ENCODE measurements at regions not wholly inside any gene's neighbourhood (a gene's known extent, or its start where the extent isn't known, plus 50 kb on each side); places are given as distances from the start of the nearest gene placed in this dataset.

DNA sequence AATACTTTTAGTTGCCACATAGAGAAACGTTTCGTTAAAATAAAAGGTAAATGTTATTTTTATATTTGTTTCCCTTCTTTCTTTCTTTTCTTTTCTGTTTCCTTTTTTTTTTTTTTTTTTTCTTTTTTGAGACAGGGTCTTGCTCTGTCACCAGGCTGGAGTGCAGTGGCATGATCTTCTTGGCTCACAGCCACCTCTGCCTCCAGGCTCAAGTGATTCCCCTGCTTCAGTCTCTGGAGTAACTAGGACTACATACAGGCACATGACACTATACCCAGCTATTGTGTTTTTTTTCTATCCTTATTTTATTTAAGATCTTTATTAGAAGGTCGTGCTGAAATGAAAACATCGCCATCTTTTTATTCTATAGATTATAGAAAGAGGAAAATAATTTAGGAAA lies 661.8 kb upstream of the MBL2 start:
- no peaks in the 10 kb centered on the region for H3K9me3 ChIP-seq (ENCODE audit: control extremely low read depth in 1 of 3, control insufficient read depth in 2 of 3, insufficient read depth in 1 of 3, low read length in 2 of 3)
- TF ChIP-seq, protein P1, sequence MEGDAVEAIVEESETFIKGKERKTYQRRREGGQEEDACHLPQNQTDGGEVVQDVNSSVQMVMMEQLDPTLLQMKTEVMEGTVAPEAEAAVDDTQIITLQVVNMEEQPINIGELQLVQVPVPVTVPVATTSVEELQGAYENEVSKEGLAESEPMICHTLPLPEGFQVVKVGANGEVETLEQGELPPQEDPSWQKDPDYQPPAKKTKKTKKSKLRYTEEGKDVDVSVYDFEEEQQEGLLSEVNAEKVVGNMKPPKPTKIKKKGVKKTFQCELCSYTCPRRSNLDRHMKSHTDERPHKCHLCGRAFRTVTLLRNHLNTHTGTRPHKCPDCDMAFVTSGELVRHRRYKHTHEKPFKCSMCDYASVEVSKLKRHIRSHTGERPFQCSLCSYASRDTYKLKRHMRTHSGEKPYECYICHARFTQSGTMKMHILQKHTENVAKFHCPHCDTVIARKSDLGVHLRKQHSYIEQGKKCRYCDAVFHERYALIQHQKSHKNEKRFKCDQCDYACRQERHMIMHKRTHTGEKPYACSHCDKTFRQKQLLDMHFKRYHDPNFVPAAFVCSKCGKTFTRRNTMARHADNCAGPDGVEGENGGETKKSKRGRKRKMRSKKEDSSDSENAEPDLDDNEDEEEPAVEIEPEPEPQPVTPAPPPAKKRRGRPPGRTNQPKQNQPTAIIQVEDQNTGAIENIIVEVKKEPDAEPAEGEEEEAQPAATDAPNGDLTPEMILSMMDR (IDR thresholded peaks at IDR 0.05): no peak
- no peak for TF ChIP-seq EZH2 (IDR thresholded peaks at IDR 0.05; ENCODE audit: borderline replicate concordance, insufficient read depth, low read depth, low read length, poor library complexity, severe bottlenecking)
- no peaks in the 10 kb centered on the region for H3K36me3 ChIP-seq (replicated peaks in 1 of 2; ENCODE audit: control extremely low read depth in 1 of 2, control insufficient read depth in 1 of 2, extremely low read depth in 1 of 2, insufficient read depth in 2 of 2, low read length in 1 of 2)
- Mint-ChIP-seq H3K9me3 (ENCODE audit: insufficient read depth) (peaks cover 6% of the 10 kb centered on the region), H3K27me3 (no peaks in the 10 kb centered on the region), H3K27ac (no peak overlapping the region), H3K4me3 (no peak overlapping the region), H3K4me1 (no peaks in the 10 kb centered on the region)
- no peaks in the 10 kb centered on the region for H4K20me1 ChIP-seq (ENCODE audit: control insufficient read depth, insufficient read depth, low read length, poor library complexity, severe bottlenecking)
- no peak for ATAC-seq (ENCODE audit: low read depth)
- DNase-seq: no peak
- ChIA-PET POLR2A (no interaction called here), CTCF (no interaction called here)
- H3K9ac ChIP-seq (ENCODE audit: low read length): no peak overlapping the region
- no CpG with 5 or more reads among the region's 4 CpGs for WGBS (ENCODE audit: insufficient coverage)
- no peak overlapping the region for H3K27ac ChIP-seq (ENCODE audit: low read length in 2 of 2)
- no peaks in the 10 kb centered on the region for H3K79me2 ChIP-seq (ENCODE audit: control insufficient read depth, insufficient read depth, low read length)
- H3K4me3 ChIP-seq (ENCODE audit: control extremely low read depth in 1 of 5, extremely low read depth in 1 of 5, insufficient read depth in 1 of 5, low read depth in 2 of 5, low read length in 4 of 5): no peak overlapping the region
- intact Hi-C loops (cut with micrococcal nuclease): no loop called here
- no peak overlapping the region for H2AFZ ChIP-seq (ENCODE audit: insufficient read depth, low read depth, low read length, poor library complexity, severe bottlenecking)
- no peak overlapping the region for H3K4me2 ChIP-seq (replicated peaks; ENCODE audit: low read depth, low read length, poor library complexity, severe bottlenecking)
- H3K27me3 ChIP-seq (replicated peaks in 1 of 4; ENCODE audit: control extremely low read depth in 1 of 4, control insufficient read depth in 3 of 4, insufficient read depth in 4 of 4, low read length in 3 of 4): no peaks in the 10 kb centered on the region
- H3K4me1 ChIP-seq (ENCODE audit: control insufficient read depth in 2 of 2, insufficient read depth in 2 of 2, low read length in 2 of 2): no peaks in the 10 kb centered on the region

DNA sequence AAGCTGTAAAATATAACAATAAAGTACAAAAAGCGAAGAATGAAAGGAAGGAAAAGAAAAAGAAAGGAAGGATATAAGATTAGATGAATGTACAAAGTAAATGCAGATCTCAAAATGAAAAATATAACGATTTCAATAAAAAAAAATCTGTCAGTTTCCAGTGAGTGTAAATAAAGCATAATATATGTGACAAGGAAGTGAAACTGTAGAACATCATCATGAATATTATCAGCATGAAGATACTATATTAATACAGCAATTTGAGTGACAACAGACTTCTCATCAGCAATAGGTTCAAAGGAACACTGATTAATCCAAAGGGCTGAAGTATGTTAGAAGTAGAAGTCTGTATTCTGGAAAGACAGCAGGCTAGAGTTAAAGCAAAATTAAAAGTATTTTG lies 659.5 kb upstream of the MBL2 start:
- no peak overlapping the region for H2AFZ ChIP-seq (ENCODE audit: insufficient read depth, low read depth, low read length, poor library complexity, severe bottlenecking)
- no peak overlapping the region for H3K9ac ChIP-seq (ENCODE audit: low read length)
- ATAC-seq (ENCODE audit: low read depth): no peak
- Mint-ChIP-seq H3K9me3 (ENCODE audit: insufficient read depth) (peaks cover 6% of the 10 kb centered on the region), H3K4me3 (no peak overlapping the region), H3K27me3 (no peaks in the 10 kb centered on the region), H3K4me1 (no peaks in the 10 kb centered on the region), H3K27ac (no peak overlapping the region)
- no peak overlapping the region for H3K27ac ChIP-seq (ENCODE audit: low read length in 2 of 2)
- no CpG with 5 or more reads among the region's 2 CpGs for WGBS (ENCODE audit: insufficient coverage)
- H3K79me2 ChIP-seq (ENCODE audit: control insufficient read depth, insufficient read depth, low read length): no peaks in the 10 kb centered on the region
- no peaks in the 10 kb centered on the region for H4K20me1 ChIP-seq (ENCODE audit: control insufficient read depth, insufficient read depth, low read length, poor library complexity, severe bottlenecking)
- CTCF ChIA-PET: no interaction called here
- intact Hi-C loops (cut with micrococcal nuclease): no loop called here
- no peaks in the 10 kb centered on the region for H3K4me1 ChIP-seq (ENCODE audit: control insufficient read depth in 2 of 2, insufficient read depth in 2 of 2, low read length in 2 of 2)
- H3K4me2 ChIP-seq (replicated peaks; ENCODE audit: low read depth, low read length, poor library complexity, severe bottlenecking): no peak overlapping the region
- no peak for DNase-seq
- no peak overlapping the region for H3K4me3 ChIP-seq (ENCODE audit: control extremely low read depth in 1 of 5, extremely low read depth in 1 of 5, insufficient read depth in 1 of 5, low read depth in 2 of 5, low read length in 4 of 5)
- no peaks in the 10 kb centered on the region for H3K27me3 ChIP-seq (replicated peaks in 1 of 4; ENCODE audit: control extremely low read depth in 1 of 4, control insufficient read depth in 3 of 4, insufficient read depth in 4 of 4, low read length in 3 of 4)
- TF ChIP-seq EZH2 (IDR thresholded peaks at IDR 0.05; ENCODE audit: borderline replicate concordance, insufficient read depth, low read depth, low read length, poor library complexity, severe bottlenecking): no peak
- TF ChIP-seq, protein P1 (IDR thresholded peaks at IDR 0.05): no peak
- no peaks in the 10 kb centered on the region for H3K9me3 ChIP-seq (ENCODE audit: control extremely low read depth in 1 of 3, control insufficient read depth in 2 of 3, insufficient read depth in 1 of 3, low read length in 2 of 3)
- no peaks in the 10 kb centered on the region for H3K36me3 ChIP-seq (replicated peaks in 1 of 2; ENCODE audit: control extremely low read depth in 1 of 2, control insufficient read depth in 1 of 2, extremely low read depth in 1 of 2, insufficient read depth in 2 of 2, low read length in 1 of 2)
- POLR2A ChIA-PET: no interaction called here

All from B cell (primary cell).